HL-60 (cell line): ENCODE measurements at regions not wholly inside any gene's neighbourhood (a gene's known extent, or its start where the extent isn't known, plus 50 kb on each side); places are given as distances from the start of the nearest gene placed in this dataset.
A peak's percentile ranks its signal among the peaks of the same experiment; 100 is the strongest.
"Not testable (repeated sequence)": the region's sequence is repeated elsewhere in the genome, so short reads cannot be mapped to it uniquely, and the experiment has no call there.

Experiments
- DNase-seq, 2 experiments: peaks; one replicate each; pipeline ENCODE4 v3.0.0-alpha.2; 2010 to 2020; ENCODE audit warnings: low read depth in 1 of 2, low spot score in 1 of 2
- H3K27ac ChIP-seq: fragments of 250-450 bp; sonication (Bioruptor Pico); replicated peaks from 2 replicates; pipeline ENCODE4 v1.5.1; 2020; ENCODE audit warnings: mild to moderate bottlenecking, moderate library complexity
- H3K27me3 ChIP-seq: fragments of 250-450 bp; sonication (Bioruptor Pico); 2 replicates; pipeline ENCODE4 v1.5.1; 2021; ENCODE audit warnings: mild to moderate bottlenecking, moderate library complexity; ENCODE audit not compliant: insufficient read depth, poor library complexity, severe bottlenecking
- H3K4me3 ChIP-seq: replicated peaks from 2 replicates; pipeline ENCODE4 v1.5.1; 2011; ENCODE audit warnings: mild to moderate bottlenecking, control low read depth, low read length; ENCODE audit not compliant: insufficient read depth
- CTCF ChIP-seq: IDR thresholded peaks from one replicate; pipeline ENCODE4 v1.5.1; 2011; ENCODE audit warnings: low read length, control low read depth, inconsistent platforms; ENCODE audit not compliant: insufficient read depth
- GABPA ChIP-seq: IDR thresholded peaks from 2 replicates; pipeline ENCODE4 v1.6.1; 2012; ENCODE audit warnings: low read depth
- POLR2AphosphoS5 ChIP-seq: IDR thresholded peaks from 2 replicates; pipeline ENCODE4 v1.6.1; 2012; ENCODE audit warnings: low read depth
- REST ChIP-seq: IDR thresholded peaks from 2 replicates; pipeline ENCODE4 v1.6.1; 2012; ENCODE audit warnings: low read depth; ENCODE audit not compliant: insufficient replicate concordance
- SPI1 ChIP-seq: IDR thresholded peaks from 2 replicates; pipeline ENCODE4 v1.6.1; 2012; ENCODE audit warnings: low read depth, mild to moderate bottlenecking, borderline replicate concordance

- no peak overlapping the region for H3K4me3 ChIP-seq
- peak in 1 of 2 experiments; percentile 1 for DNase-seq
- no peak for TF ChIP-seq REST
- TF ChIP-seq CTCF: no peak
- no peak for TF ChIP-seq GABPA
- TF ChIP-seq SPI1: no peak
- no peak for TF ChIP-seq POLR2AphosphoS5
Measured at GRCh38 chr15:79740561-79740960, 156.3 kb downstream of the MTHFS start.

GRCh38 chr15:79743032-79743431 lies 153.8 kb downstream of the MTHFS start:
- H3K27me3 ChIP-seq: no peaks in the 10 kb centered on the region
- no peak overlapping the region for H3K27ac ChIP-seq
- no peak for DNase-seq
- TF ChIP-seq POLR2AphosphoS5: no peak
- TF ChIP-seq SPI1: no peak
- TF ChIP-seq CTCF: no peak
- no peak for TF ChIP-seq GABPA
- TF ChIP-seq REST: no peak
- no peak overlapping the region for H3K4me3 ChIP-seq

More at GRCh38 chr15:79740561-79740960, 156.3 kb downstream of the MTHFS start:
- H3K27ac ChIP-seq: no peak overlapping the region
- peaks cover 2% of the 10 kb centered on the region for H3K27me3 ChIP-seq

- not testable (repeated sequence) for DNase-seq, H3K27me3 ChIP-seq, H3K27ac ChIP-seq, H3K4me3 ChIP-seq
Measured at GRCh38 chr15:79744485-79744884, 152.3 kb downstream of the MTHFS start.

GRCh38 chr15:79756365-79756764 lies 140.4 kb downstream of the MTHFS start:
- Histone ChIP-seq H3K27me3 (no peaks in the 10 kb centered on the region), H3K27ac (no peak overlapping the region), H3K4me3 (no peak overlapping the region)
- TF ChIP-seq POLR2AphosphoS5 (no peak), GABPA (no peak), SPI1 (no peak), CTCF (no peak), REST (no peak)
- no peak for DNase-seq
